ENCODE measurements at regions not wholly inside any gene's neighbourhood (a gene's known extent, or its start where the extent isn't known, plus 50 kb on each side); places are given as distances from the start of the nearest gene placed in this dataset.
A peak's percentile ranks its signal among the peaks of the same experiment; 100 is the strongest.

DNA sequence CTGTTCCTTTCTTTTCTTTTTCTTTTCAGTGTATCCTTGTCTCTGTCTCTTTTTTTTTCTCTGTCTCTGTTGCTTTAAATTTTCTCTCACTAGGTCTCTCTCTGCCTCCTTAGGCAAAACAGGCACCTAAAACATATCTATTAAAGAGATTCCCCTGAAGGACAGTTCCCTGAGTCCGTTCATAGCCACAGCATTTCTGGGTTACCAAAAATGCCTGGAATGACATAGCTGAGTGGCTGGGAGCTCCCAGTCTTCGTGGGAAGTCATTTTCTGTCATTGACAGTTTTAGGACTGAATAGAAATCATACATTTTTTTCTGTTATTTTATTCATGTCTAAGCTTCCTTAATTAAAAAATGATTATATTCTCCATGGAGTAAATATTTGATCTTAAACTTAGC is 323.8 kb upstream of the AZI2 start:
- TF ChIP-seq, protein P1, sequence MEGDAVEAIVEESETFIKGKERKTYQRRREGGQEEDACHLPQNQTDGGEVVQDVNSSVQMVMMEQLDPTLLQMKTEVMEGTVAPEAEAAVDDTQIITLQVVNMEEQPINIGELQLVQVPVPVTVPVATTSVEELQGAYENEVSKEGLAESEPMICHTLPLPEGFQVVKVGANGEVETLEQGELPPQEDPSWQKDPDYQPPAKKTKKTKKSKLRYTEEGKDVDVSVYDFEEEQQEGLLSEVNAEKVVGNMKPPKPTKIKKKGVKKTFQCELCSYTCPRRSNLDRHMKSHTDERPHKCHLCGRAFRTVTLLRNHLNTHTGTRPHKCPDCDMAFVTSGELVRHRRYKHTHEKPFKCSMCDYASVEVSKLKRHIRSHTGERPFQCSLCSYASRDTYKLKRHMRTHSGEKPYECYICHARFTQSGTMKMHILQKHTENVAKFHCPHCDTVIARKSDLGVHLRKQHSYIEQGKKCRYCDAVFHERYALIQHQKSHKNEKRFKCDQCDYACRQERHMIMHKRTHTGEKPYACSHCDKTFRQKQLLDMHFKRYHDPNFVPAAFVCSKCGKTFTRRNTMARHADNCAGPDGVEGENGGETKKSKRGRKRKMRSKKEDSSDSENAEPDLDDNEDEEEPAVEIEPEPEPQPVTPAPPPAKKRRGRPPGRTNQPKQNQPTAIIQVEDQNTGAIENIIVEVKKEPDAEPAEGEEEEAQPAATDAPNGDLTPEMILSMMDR (IDR thresholded peaks at IDR 0.05 in 4 of 5, conservative IDR thresholded peaks at IDR 0.05 in 1 of 5): no peak
- TF ChIP-seq POLR2A (IDR thresholded peaks at IDR 0.05): no peak

DNA sequence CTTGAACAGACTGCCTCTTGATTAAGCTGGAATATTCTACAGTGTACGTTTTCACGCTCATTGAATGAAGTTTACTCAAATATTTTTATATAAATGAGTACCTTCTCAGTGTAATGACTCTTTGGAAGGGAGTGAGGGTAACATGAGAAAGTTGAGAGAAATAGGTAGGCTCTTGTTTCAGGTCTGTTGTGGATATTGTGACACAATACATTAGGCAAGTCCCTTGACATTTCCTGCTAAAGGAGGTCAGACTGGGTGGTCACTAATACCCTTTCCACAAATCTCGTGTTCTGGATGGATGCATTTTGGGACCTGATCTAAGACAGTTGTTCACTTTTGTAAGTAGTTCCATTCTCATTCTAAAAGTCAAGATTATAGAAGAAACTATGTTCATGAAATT is 324.8 kb upstream of the AZI2 start:
- H3K9me3 ChIP-seq: no peaks in the 10 kb centered on the region
- DNase-seq: no peak
- peak; percentile 76 to 80 for ATAC-seq
- peak overlapping the region in 3 of 4 donors; percentile 19 to 86 (median 53) for H3K27ac ChIP-seq
- TF ChIP-seq, protein P1 (IDR thresholded peaks at IDR 0.05 in 4 of 5, conservative IDR thresholded peaks at IDR 0.05 in 1 of 5): no peak
- H3K4me3 ChIP-seq: no peak overlapping the region
- intact Hi-C loops (cut with DNase I; ENCODE audit: low total_unique reads): loop anchor here (5.0 kb wide), 1 partner anchor 69 kb away; no protein-coding TSS in a partner anchor
- in situ Hi-C loops (cut with MboI; ENCODE audit: low sequenced_read_pairs in 4 of 4): no loop called here
- H3K36me3 ChIP-seq: no peaks in the 10 kb centered on the region
- peaks cover 17 to 50% of the 10 kb centered on the region in 2 donors for H3K4me1 ChIP-seq
- H3K27me3 ChIP-seq: no peaks in the 10 kb centered on the region

More for the DNA sequence above, 323.8 kb upstream of the AZI2 start:
- no peaks in the 10 kb centered on the region for H3K27me3 ChIP-seq
- no peaks in the 10 kb centered on the region for H3K36me3 ChIP-seq
- ATAC-seq (no peak), DNase-seq (no peak)
- peak overlapping the region in 1 of 4 donors; percentile 86 for H3K27ac ChIP-seq
- no peaks in the 10 kb centered on the region for H3K9me3 ChIP-seq
- no peak overlapping the region for H3K4me3 ChIP-seq
- peaks cover 22 to 61% of the 10 kb centered on the region in 2 donors for H3K4me1 ChIP-seq
- in situ Hi-C loops (cut with MboI; ENCODE audit: low sequenced_read_pairs in 4 of 4): no loop called here
- intact Hi-C loops (cut with DNase I; ENCODE audit: low total_unique reads): loop anchor here (5.0 kb wide), 1 partner anchor 70 kb away; no protein-coding TSS in a partner anchor

DNA sequence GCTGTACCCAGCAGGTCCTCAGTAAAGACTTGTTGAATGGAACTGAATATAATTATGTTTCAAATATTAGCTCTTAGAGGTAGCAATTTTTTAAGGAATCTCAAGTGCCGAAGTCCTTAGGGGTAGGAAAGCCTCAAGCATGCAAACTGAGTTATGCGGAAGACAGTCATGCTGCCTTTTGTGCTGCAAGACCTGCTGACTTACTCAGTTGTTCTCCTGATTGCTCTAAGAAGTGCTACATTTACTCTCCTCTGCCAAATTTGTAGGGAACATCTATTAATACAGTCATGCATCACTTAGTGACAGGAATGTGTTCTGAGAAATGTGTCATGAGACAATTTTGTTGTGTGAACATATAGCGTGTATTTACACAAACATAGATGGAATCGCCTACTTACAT is 325.6 kb upstream of the AZI2 start:
- Histone ChIP-seq H3K27me3 (no peaks in the 10 kb centered on the region), H3K4me1 (peaks cover 17 to 44% of the 10 kb centered on the region in 2 donors), H3K27ac (peak overlapping the region in 2 of 4 donors; percentile 19 to 86), H3K9me3 (no peaks in the 10 kb centered on the region), H3K4me3 (no peak overlapping the region), H3K36me3 (no peaks in the 10 kb centered on the region)
- ATAC-seq: peak; percentile 87
- TF ChIP-seq, protein P1 (IDR thresholded peaks at IDR 0.05 in 4 of 5, conservative IDR thresholded peaks at IDR 0.05 in 1 of 5): no peak
- TF ChIP-seq POLR2A (IDR thresholded peaks at IDR 0.05): no peak
- DNase-seq: peak; percentile 26 to 32
- in situ Hi-C loops (cut with MboI; ENCODE audit: low sequenced_read_pairs in 4 of 4): no loop called here
- intact Hi-C loops (cut with DNase I; ENCODE audit: low total_unique reads): loop anchor here (5.0 kb wide), 1 partner anchor 68 kb away; no protein-coding TSS in a partner anchor

DNA sequence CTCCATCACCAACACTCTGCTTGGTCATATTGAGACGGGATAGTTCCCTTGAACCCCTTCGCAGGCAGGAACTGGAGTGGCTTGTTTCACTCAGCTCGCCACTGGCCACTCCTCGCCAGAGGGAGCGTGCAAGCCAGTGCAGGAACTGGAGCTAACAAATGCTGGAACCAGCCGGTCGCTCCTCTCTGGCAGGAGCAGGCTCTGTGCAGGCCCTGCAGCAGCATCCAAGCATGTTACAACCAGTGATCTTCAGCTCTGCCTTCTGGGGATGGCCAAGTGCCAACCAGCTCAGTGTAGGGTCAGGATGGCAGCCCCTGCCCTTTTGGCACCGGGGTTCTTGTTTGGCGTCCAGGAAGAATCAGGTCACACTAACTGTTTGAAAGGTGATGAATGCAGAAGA is 329.0 kb upstream of the AZI2 start:
- no peak for TF ChIP-seq POLR2A (IDR thresholded peaks at IDR 0.05)
- TF ChIP-seq, protein P1 (IDR thresholded peaks at IDR 0.05 in 4 of 5, conservative IDR thresholded peaks at IDR 0.05 in 1 of 5): no peak
- intact Hi-C loops (cut with DNase I; ENCODE audit: low total_unique reads) (no loop called here), in situ Hi-C loops (cut with MboI; ENCODE audit: low sequenced_read_pairs in 4 of 4) (no loop called here)
- Histone ChIP-seq H3K9me3 (no peaks in the 10 kb centered on the region), H3K27me3 (no peaks in the 10 kb centered on the region), H3K36me3 (no peaks in the 10 kb centered on the region), H3K27ac (peak overlapping the region in 1 of 4 donors; percentile 35), H3K4me3 (no peak overlapping the region), H3K4me1 (peaks cover 13 to 23% of the 10 kb centered on the region in 2 donors)
- no peak for ATAC-seq
- no peak for DNase-seq

DNA sequence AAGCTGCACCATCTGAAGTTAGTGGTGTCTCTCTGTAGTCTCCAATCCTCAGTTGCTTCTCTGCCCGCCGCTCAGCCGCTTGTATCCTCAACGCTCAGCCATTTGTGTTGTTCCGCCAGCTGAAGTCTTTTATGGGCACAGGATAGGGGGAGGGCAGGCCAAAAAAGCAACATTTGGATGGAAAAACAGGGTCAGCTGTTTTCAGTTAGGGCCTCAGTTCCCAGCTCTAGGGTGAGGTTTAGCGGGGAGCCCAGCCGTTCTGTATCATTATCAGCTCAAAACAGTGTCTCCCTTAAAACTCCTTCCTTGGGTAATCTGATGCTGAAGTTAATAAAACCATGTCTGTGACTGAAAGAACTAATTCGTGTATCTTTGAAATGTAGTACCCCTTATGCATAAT is 329.5 kb upstream of the AZI2 start:
- DNase-seq (no peak), ATAC-seq (no peak)
- Histone ChIP-seq H3K27me3 (no peaks in the 10 kb centered on the region), H3K9me3 (no peaks in the 10 kb centered on the region), H3K27ac (peak overlapping the region in 1 of 4 donors; percentile 35), H3K36me3 (no peaks in the 10 kb centered on the region), H3K4me3 (no peak overlapping the region), H3K4me1 (peaks cover 13 to 18% of the 10 kb centered on the region in 2 donors)
- TF ChIP-seq POLR2A (IDR thresholded peaks at IDR 0.05): no peak
- TF ChIP-seq, protein P1 (IDR thresholded peaks at IDR 0.05 in 4 of 5, conservative IDR thresholded peaks at IDR 0.05 in 1 of 5): no peak
- intact Hi-C loops (cut with DNase I; ENCODE audit: low total_unique reads) (no loop called here), in situ Hi-C loops (cut with MboI; ENCODE audit: low sequenced_read_pairs in 4 of 4) (no loop called here)

Data from gastrocnemius medialis (tissue), 4 donors.